Osteocyte (in vitro differentiated cells): ENCODE measurements at regions not wholly inside any gene's neighbourhood (a gene's known extent, or its start where the extent isn't known, plus 50 kb on each side); places are given as distances from the start of the nearest gene placed in this dataset.

ENCODE experiments used
- DNase-seq: peaks from one replicate; pipeline ENCODE4 v3.0.0; 2021; ENCODE audit warnings: mixed read lengths; ENCODE audit not compliant: unreplicated experiment; ENCODE audit errors: extremely low spot score
- H3K27ac Mint-ChIP-seq: one replicate; pipeline ENCODE4 v1.8.0; 2021; ENCODE audit warnings: mild to moderate bottlenecking, mixed read lengths; ENCODE audit not compliant: unreplicated experiment
- H3K27me3 Mint-ChIP-seq: one replicate; pipeline ENCODE4 v1.8.0; 2021; ENCODE audit warnings: mixed read lengths; ENCODE audit not compliant: unreplicated experiment
- H3K36me3 Mint-ChIP-seq: one replicate; pipeline ENCODE4 v1.8.0; 2021; ENCODE audit warnings: mixed read lengths; ENCODE audit not compliant: unreplicated experiment
- H3K4me1 Mint-ChIP-seq: one replicate; pipeline ENCODE4 v1.8.0; 2021; ENCODE audit warnings: mixed read lengths; ENCODE audit not compliant: unreplicated experiment
- H3K4me3 Mint-ChIP-seq: one replicate; pipeline ENCODE4 v1.8.0; 2021; ENCODE audit warnings: mild to moderate bottlenecking, moderate library complexity, mixed read lengths; ENCODE audit not compliant: unreplicated experiment
- H3K9me3 Mint-ChIP-seq: one replicate; pipeline ENCODE4 v1.8.0; 2021; ENCODE audit warnings: mixed read lengths; ENCODE audit not compliant: unreplicated experiment
- CTCF ChIP-seq: fragments of 200-600 bp; sonication (generic); IDR thresholded peaks from 2 replicates; pipeline ENCODE4 v1.5.0; 2021; ENCODE audit warnings: antibody characterized with exemption, mild to moderate bottlenecking, moderate library complexity

- no peak for TF ChIP-seq CTCF
- Mint-ChIP-seq H3K9me3 (no peaks in the 10 kb centered on the region), H3K4me3 (no peak overlapping the region), H3K27ac (no peak overlapping the region), H3K4me1 (no peaks in the 10 kb centered on the region), H3K36me3 (no peaks in the 10 kb centered on the region), H3K27me3 (no peaks in the 10 kb centered on the region)
- DNase-seq: no peak
These were observed 477.1 kb downstream of the LMO4 start for GRCh38 chr1:87805666-87806378.

- Mint-ChIP-seq H3K27me3 (no peaks in the 10 kb centered on the region), H3K36me3 (no peaks in the 10 kb centered on the region), H3K4me3 (no peak overlapping the region), H3K4me1 (no peaks in the 10 kb centered on the region), H3K27ac (no peak overlapping the region), H3K9me3 (no peaks in the 10 kb centered on the region)
- no peak for TF ChIP-seq CTCF
- DNase-seq: no peak
These were observed 477.9 kb downstream of the LMO4 start for GRCh38 chr1:87806379-87807094.

GRCh38 chr1:87810166-87810565 lies 481.5 kb downstream of the LMO4 start:
- Mint-ChIP-seq H3K27me3 (no peaks in the 10 kb centered on the region), H3K36me3 (no peaks in the 10 kb centered on the region), H3K9me3 (no peaks in the 10 kb centered on the region), H3K4me3 (no peak overlapping the region), H3K27ac (no peak overlapping the region), H3K4me1 (no peaks in the 10 kb centered on the region)
- no peak for TF ChIP-seq CTCF
- no peak for DNase-seq

- Mint-ChIP-seq H3K27ac (no peak overlapping the region), H3K4me3 (no peak overlapping the region), H3K4me1 (no peaks in the 10 kb centered on the region), H3K27me3 (no peaks in the 10 kb centered on the region), H3K36me3 (no peaks in the 10 kb centered on the region), H3K9me3 (no peaks in the 10 kb centered on the region)
- no peak for TF ChIP-seq CTCF
- no peak for DNase-seq
These were observed 484.3 kb downstream of the LMO4 start for GRCh38 chr1:87812871-87813577.

GRCh38 chr1:87814573-87814972 lies 485.9 kb downstream of the LMO4 start:
- Mint-ChIP-seq H3K9me3 (no peaks in the 10 kb centered on the region), H3K4me1 (no peaks in the 10 kb centered on the region), H3K27me3 (no peaks in the 10 kb centered on the region), H3K27ac (no peak overlapping the region), H3K36me3 (no peaks in the 10 kb centered on the region), H3K4me3 (no peak overlapping the region)
- no peak for TF ChIP-seq CTCF
- DNase-seq: no peak
